HepG2 (cell line): ENCODE measurements at regions not wholly inside any gene's neighbourhood (a gene's known extent, or its start where the extent isn't known, plus 50 kb on each side); places are given as distances from the start of the nearest gene placed in this dataset.
A peak's percentile ranks its signal among the peaks of the same experiment; 100 is the strongest.

Source experiments
- ARID3A ChIP-seq: IDR thresholded peaks from 2 replicates; pipeline ENCODE4 v1.6.1; 2012; ENCODE audit warnings: low read depth, low read length, improper control_type of control experiment
- ATF1 ChIP-seq: IDR thresholded peaks from 2 replicates; pipeline ENCODE4 v1.6.1; 2016; ENCODE audit warnings: mild to moderate bottlenecking, control low read depth
- ERF ChIP-seq: IDR thresholded peaks from 2 replicates; pipeline ENCODE4 v1.6.1; 2018; ENCODE audit warnings: missing biosample characterization, missing genetic modification reagents
- FIP1L1 ChIP-seq: fragments of 200-400 bp; formaldehyde crosslinking; IDR thresholded peaks from 2 replicates; pipeline ENCODE4 v1.6.1; 2018; ENCODE audit warnings: low read depth, mild to moderate bottlenecking, low read length, moderate library complexity, borderline replicate concordance; ENCODE audit not compliant: insufficient read depth
- FOSL1 ChIP-seq: sonication (generic); formaldehyde crosslinking; IDR thresholded peaks from 2 replicates; pipeline ENCODE4 v1.9.0; 2021; ENCODE audit warnings: missing genetic modification reagents, borderline replicate concordance
- HIVEP1 ChIP-seq: sonication (generic); formaldehyde crosslinking; IDR thresholded peaks from 2 replicates; pipeline ENCODE4 v1.4.0; 2020; ENCODE audit warnings: mild to moderate bottlenecking, missing genetic modification reagents
- HOXD1 ChIP-seq: sonication (generic); formaldehyde crosslinking; IDR thresholded peaks from 2 replicates; pipeline ENCODE4 v1.5.0; 2020; ENCODE audit warnings: missing genetic modification reagents
- ISX ChIP-seq: sonication (generic); formaldehyde crosslinking; conservative IDR thresholded peaks from 2 replicates; pipeline ENCODE4 v1.5.0; 2020; ENCODE audit warnings: missing genetic modification reagents
- MTERF4 ChIP-seq: sonication (generic); formaldehyde crosslinking; IDR thresholded peaks from 2 replicates; pipeline ENCODE4 v1.8.0; 2023; ENCODE audit warnings: mild to moderate bottlenecking, missing genetic modification reagents
- MXD4 ChIP-seq: IDR thresholded peaks from 2 replicates; pipeline ENCODE4 v1.6.1; 2016; ENCODE audit warnings: mild to moderate bottlenecking, missing biosample characterization, missing genetic modification reagents
- RFX5 ChIP-seq: IDR thresholded peaks from 2 replicates; pipeline ENCODE4 v1.6.1; 2011; ENCODE audit warnings: low read depth, low read length, improper control_type of control experiment
- SNAPC4 ChIP-seq: sonication (generic); formaldehyde crosslinking; IDR thresholded peaks from 2 replicates; pipeline ENCODE4 v1.4.0; 2020; ENCODE audit warnings: mild to moderate bottlenecking, missing genetic modification reagents
- SRSF4 ChIP-seq: fragments of 200-400 bp; formaldehyde crosslinking; IDR thresholded peaks from one replicate; pipeline ENCODE4 v1.6.1; 2018; ENCODE audit warnings: mild to moderate bottlenecking, low read depth, low read length, moderate library complexity; ENCODE audit not compliant: poor library complexity, severe bottlenecking
- TFDP1 ChIP-seq: IDR thresholded peaks from 2 replicates; pipeline ENCODE4 v1.6.1; 2016; ENCODE audit warnings: missing compliant biosample characterization, missing genetic modification reagents, borderline replicate concordance
- THAP11 ChIP-seq: IDR thresholded peaks from 2 replicates; pipeline ENCODE4 v1.6.1; 2016; ENCODE audit warnings: missing biosample characterization, missing genetic modification reagents
- ZBTB38 ChIP-seq: sonication (generic); formaldehyde crosslinking; IDR thresholded peaks from 2 replicates; pipeline ENCODE4 v1.5.1; 2020; ENCODE audit warnings: mild to moderate bottlenecking, missing genetic modification reagents
- ZFP36L2 ChIP-seq: sonication (generic); formaldehyde crosslinking; IDR thresholded peaks from 2 replicates; pipeline ENCODE4 v1.4.0; 2020; ENCODE audit warnings: missing genetic modification reagents
- ZNF143 ChIP-seq: sonication (generic); formaldehyde crosslinking; IDR thresholded peaks from 2 replicates; pipeline ENCODE4 v1.4.0; 2020; ENCODE audit warnings: missing genetic modification reagents
- ZNF180 ChIP-seq: sonication (generic); formaldehyde crosslinking; IDR thresholded peaks from 2 replicates; pipeline ENCODE4 v1.4.0; 2020; ENCODE audit warnings: low read depth, missing genetic modification reagents, borderline replicate concordance
- ZNF225 ChIP-seq: sonication (generic); formaldehyde crosslinking; IDR thresholded peaks from 2 replicates; pipeline ENCODE4 v1.4.0; 2020; ENCODE audit warnings: mild to moderate bottlenecking, missing genetic modification reagents
- ZNF274 ChIP-seq: sonication (generic); formaldehyde crosslinking; IDR thresholded peaks from 2 replicates; pipeline ENCODE4 v1.5.1; 2020; ENCODE audit warnings: mild to moderate bottlenecking, missing genetic modification reagents
- ZNF713 ChIP-seq: sonication (generic); formaldehyde crosslinking; IDR thresholded peaks from 2 replicates; pipeline ENCODE4 v1.4.0; 2020; ENCODE audit warnings: mild to moderate bottlenecking, missing genetic modification reagents
- ZSCAN29 ChIP-seq: sonication (generic); formaldehyde crosslinking; conservative IDR thresholded peaks from 2 replicates; pipeline ENCODE4 v1.4.0; 2020; ENCODE audit warnings: mild to moderate bottlenecking, missing genetic modification reagents

DNA sequence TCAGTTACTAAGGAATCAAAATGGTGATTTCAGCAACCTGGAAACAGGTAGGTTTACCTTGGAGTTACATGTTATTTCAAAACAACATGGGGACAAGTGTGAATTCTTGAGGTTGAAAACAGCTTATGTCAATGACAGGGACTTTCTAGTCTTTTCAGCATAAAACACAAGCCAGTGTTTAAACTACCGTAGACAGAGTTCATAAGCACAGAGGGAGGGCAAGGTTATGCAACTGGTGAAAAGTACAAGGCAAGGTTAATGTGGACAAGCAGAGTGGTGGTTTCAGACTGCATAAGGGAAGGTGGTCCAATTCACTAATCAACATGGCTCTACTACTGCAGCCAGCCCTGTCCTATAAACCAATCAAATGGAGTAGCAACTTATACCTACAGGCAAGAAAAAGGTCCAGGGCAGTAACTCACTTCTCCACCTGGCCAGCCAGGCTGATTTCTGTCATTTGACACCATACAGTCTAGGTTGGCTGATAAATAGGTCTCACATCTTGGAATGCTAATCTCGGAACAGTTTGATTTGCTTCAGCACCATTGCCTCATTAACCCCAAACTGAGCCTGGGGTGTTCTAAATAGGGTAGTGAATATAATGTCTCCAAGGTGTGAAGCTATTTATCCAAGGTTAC, 250.3 kb upstream of the PROX1 start (continued):
- TF ChIP-seq HOXD1 (CRISPR knock-in tag), result peak; percentile 81; the same call in 1 of the 2 replicates
- no peak for TF ChIP-seq FOSL1 (CRISPR knock-in tag)
- no peak; the same call in 1 of the 2 replicates for TF ChIP-seq ZBTB38 (CRISPR knock-in tag)
- TF ChIP-seq MXD4 (CRISPR knock-in tag), result no peak
- TF ChIP-seq RFX5, result no peak
- no peak for TF ChIP-seq TFDP1 (CRISPR knock-in tag)
- no peak for TF ChIP-seq ZNF713 (CRISPR knock-in tag)
- TF ChIP-seq ZFP36L2 (CRISPR knock-in tag), result 0 out of 2 replicates have a peak, but pooled peaks have one; percentile 36
- TF ChIP-seq MTERF4 (CRISPR knock-in tag), result no peak
- peak; percentile 88 for TF ChIP-seq ERF
- TF ChIP-seq ZNF274 (CRISPR knock-in tag), result no peak
- TF ChIP-seq SRSF4, result no peak
- TF ChIP-seq SNAPC4 (CRISPR knock-in tag), result no peak
- TF ChIP-seq THAP11 (CRISPR knock-in tag), result no peak; the same call in 1 of the 2 replicates
- TF ChIP-seq ZSCAN29 (CRISPR knock-in tag), result peak; percentile 91; the same call in 1 of the 2 replicates
- TF ChIP-seq ISX (CRISPR knock-in tag), result no peak
- 0 out of 2 replicates have a peak, but pooled peaks have one; percentile 38 for TF ChIP-seq ATF1 (CRISPR knock-in tag)
- TF ChIP-seq ZNF225 (CRISPR knock-in tag), result no peak; the same call in 1 of the 2 replicates
- no peak for TF ChIP-seq ZNF180 (CRISPR knock-in tag)
- TF ChIP-seq ZNF143 (CRISPR knock-in tag), result no peak
- TF ChIP-seq ARID3A, result no peak
- TF ChIP-seq HIVEP1 (CRISPR knock-in tag), result no peak
- TF ChIP-seq FIP1L1, result no peak
